T-cell (primary cell): ENCODE measurements at regions not wholly inside any gene's neighbourhood (a gene's known extent, or its start where the extent isn't known, plus 50 kb on each side); places are given as distances from the start of the nearest gene placed in this dataset.

Experiments used
- ATAC-seq, 4 experiments: fragments of 200-7000 bp in 3 of 4; fragments of 150-1000 bp in 1 of 4; cut with Tn5 transposase; replicated peaks in 1 of 4; 1 replicate in 3 of 4; 2 replicates in 1 of 4; pipeline ENCODE4 v1.10.0; 2021; ENCODE audit warnings: moderate library complexity in 3 of 4, mild to moderate bottlenecking in 2 of 4, moderate number of reproducible peaks in 1 of 4
- CTCF ChIA-PET, 2 donors: fragments of 300-600 bp; sonication (Branson Sonifier 250); formaldehyde crosslinking; loops; one replicate each; lab custom pipeline; 2022; ENCODE audit warnings: antibody characterized with exemption in 2 of 2; lab: Charles Lee
- POLR2A ChIA-PET, 2 donors: fragments of 300-600 bp; sonication (Branson Sonifier 250); formaldehyde crosslinking; loops; one replicate each; lab custom pipeline; 2022; ENCODE audit warnings: antibody characterized with exemption in 2 of 2; lab: Charles Lee
- DNase-seq, 35 experiments: peaks; one replicate each; pipeline versions ENCODE4 v3.0.0 to v3.0.0-alpha.2; 2013 to 2023
- H3K27ac ChIP-seq: one replicate; pipeline ENCODE4 v1.5.1; 2013; ENCODE audit warnings: low read length
- H3K27me3 ChIP-seq, 2 experiments: replicated peaks in 1 of 2; 1 replicate in 1 of 2; 2 replicates in 1 of 2; pipeline versions ENCODE4 v1.6.1 to v1.7.0; 2013; ENCODE audit warnings: low read length in 1 of 2, mixed read lengths in 1 of 2; ENCODE audit not compliant: control insufficient read depth in 2 of 2, insufficient read depth in 2 of 2; ENCODE audit errors: extremely low read depth in 1 of 2
- H3K36me3 ChIP-seq, 2 donors: 1 replicate in 1 of 2; 2 replicates in 1 of 2; pipeline versions ENCODE4 v1.6.1 to v1.7.0; 2013; ENCODE audit warnings: low read length in 1 of 2; ENCODE audit not compliant: control insufficient read depth in 2 of 2, insufficient read depth in 1 of 2; ENCODE audit errors: extremely low read depth in 1 of 2
- H3K4me1 ChIP-seq, 2 experiments: 1 replicate in 1 of 2; 2 replicates in 1 of 2; pipeline versions ENCODE4 v1.6.1 to v1.7.0; 2013; ENCODE audit warnings: low read length in 2 of 2, mixed read lengths in 1 of 2; ENCODE audit not compliant: insufficient read depth in 2 of 2, control insufficient read depth in 1 of 2; ENCODE audit errors: extremely low read depth in 1 of 2
- H3K4me3 ChIP-seq, 2 donors: 1 replicate in 1 of 2; 2 replicates in 1 of 2; pipeline versions ENCODE4 v1.5.1 to v1.7.0; 2013; ENCODE audit warnings: mild to moderate bottlenecking in 2 of 2, low read length in 1 of 2, moderate library complexity in 1 of 2; ENCODE audit not compliant: control insufficient read depth in 1 of 2; ENCODE audit errors: extremely low read depth in 1 of 2
- H3K9me3 ChIP-seq: 2 replicates; pipeline ENCODE4 v1.7.0; 2013
- H3K27ac Mint-ChIP-seq, 2 donors: one replicate each; pipeline ENCODE4 v1.8.0; 2020 to 2021; ENCODE audit warnings: mild to moderate bottlenecking in 2 of 2, mixed read lengths in 2 of 2
- H3K27me3 Mint-ChIP-seq, 2 donors: one replicate each; pipeline ENCODE4 v1.8.0; 2021 to 2022; ENCODE audit warnings: mixed read lengths in 2 of 2
- H3K36me3 Mint-ChIP-seq: one replicate; pipeline ENCODE4 v1.8.0; 2021; ENCODE audit warnings: mixed read lengths
- H3K4me1 Mint-ChIP-seq, 3 donors: one replicate each; pipeline ENCODE4 v1.8.0; 2020 to 2022; ENCODE audit warnings: mixed read lengths in 3 of 3, mild to moderate bottlenecking in 1 of 3
- H3K4me3 Mint-ChIP-seq, 3 donors: one replicate each; pipeline ENCODE4 v1.8.0; 2020 to 2022; ENCODE audit warnings: mild to moderate bottlenecking in 3 of 3, mixed read lengths in 3 of 3, moderate library complexity in 3 of 3
- H3K9me3 Mint-ChIP-seq, 3 donors: one replicate each; pipeline ENCODE4 v1.8.0; 2020 to 2022; ENCODE audit warnings: mixed read lengths in 3 of 3
- WGBS: methylation state at CpG from one replicate; pipeline ENCODE4 v1.1.5; 2013; ENCODE audit warnings: missing lambda C conversion rate; ENCODE audit not compliant: insufficient coverage; 5-methylcytosine and 5-hydroxymethylcytosine counted together

GRCh38 chr3:14598143-14598569 is 53.4 kb upstream of the CCDC174 start:
- Histone ChIP-seq H3K4me3 (no peak overlapping the region), H3K4me1 (no peaks in the 10 kb centered on the region), H3K27ac (no peak overlapping the region), H3K27me3 (peaks cover 6 to 69% of the 10 kb centered on the region in 2 experiments), H3K9me3 (no peaks in the 10 kb centered on the region), H3K36me3 (no peaks in the 10 kb centered on the region)
- WGBS: 14% methylated on average over 8 of the region's 9 CpGs
- ATAC-seq (peak; percentile 27 to 73 (median 42)), DNase-seq (peak in 30 of 35 experiments; percentile 1 to 59 (median 32))
- H3K9me3 Mint-ChIP-seq: peaks cover 5 to 16% (median 12%) of the 10 kb centered on the region in 3 donors
- CTCF ChIA-PET: no interaction called here
- H3K36me3 Mint-ChIP-seq: no peaks in the 10 kb centered on the region
- POLR2A ChIA-PET: no interaction called here
- no peak overlapping the region for H3K4me3 Mint-ChIP-seq
- peaks cover 0 to 10% (median 9%) of the 10 kb centered on the region in 3 donors for H3K4me1 Mint-ChIP-seq
- peaks cover 53 to 66% of the 10 kb centered on the region in 2 donors for H3K27me3 Mint-ChIP-seq
- H3K27ac Mint-ChIP-seq: no peak overlapping the region

- H3K27me3 Mint-ChIP-seq: peaks cover 59 to 70% of the 10 kb centered on the region in 2 donors
- ATAC-seq (no peak), DNase-seq (no peak)
- no peaks in the 10 kb centered on the region for H3K9me3 ChIP-seq
- H3K9me3 Mint-ChIP-seq: peaks cover 5 to 19% (median 15%) of the 10 kb centered on the region in 3 donors
- no peak overlapping the region for H3K27ac Mint-ChIP-seq
- H3K36me3 Mint-ChIP-seq: no peaks in the 10 kb centered on the region
- no peak overlapping the region for H3K4me3 Mint-ChIP-seq
- H3K4me3 ChIP-seq: no peak overlapping the region
- H3K4me1 Mint-ChIP-seq: peaks cover 0 to 12% (median 10%) of the 10 kb centered on the region in 3 donors
- no peak overlapping the region for H3K27ac ChIP-seq
- no peaks in the 10 kb centered on the region for H3K36me3 ChIP-seq
- H3K27me3 ChIP-seq: peaks cover 13 to 69% of the 10 kb centered on the region in 2 experiments
- ChIA-PET POLR2A (no interaction called here), CTCF (no interaction called here)
- no peaks in the 10 kb centered on the region for H3K4me1 ChIP-seq
Observed at GRCh38 chr3:14599488-14599887, 52.1 kb upstream of the CCDC174 start.

GRCh38 chr3:14600075-14600474 is 51.5 kb upstream of the CCDC174 start:
- ChIA-PET CTCF (no interaction called here), POLR2A (no interaction called here)
- Histone ChIP-seq H3K9me3 (no peaks in the 10 kb centered on the region), H3K27ac (no peak overlapping the region), H3K4me1 (no peaks in the 10 kb centered on the region), H3K36me3 (no peaks in the 10 kb centered on the region), H3K27me3 (peaks cover 15 to 69% of the 10 kb centered on the region in 2 experiments), H3K4me3 (no peak overlapping the region)
- no peak overlapping the region for H3K27ac Mint-ChIP-seq
- H3K4me1 Mint-ChIP-seq: peaks cover 0 to 12% (median 10%) of the 10 kb centered on the region in 3 donors
- H3K36me3 Mint-ChIP-seq: no peaks in the 10 kb centered on the region
- no CpG with 5 or more reads among the region's 4 CpGs for WGBS
- DNase-seq (no peak), ATAC-seq (no peak)
- H3K27me3 Mint-ChIP-seq: peaks cover 65 to 75% of the 10 kb centered on the region in 2 donors
- H3K4me3 Mint-ChIP-seq: no peak overlapping the region
- peaks cover 5 to 19% (median 15%) of the 10 kb centered on the region in 3 donors for H3K9me3 Mint-ChIP-seq

- WGBS: 58% methylated on average over 9 of the region's 10 CpGs
- Mint-ChIP-seq H3K4me3 (no peak overlapping the region), H3K27me3 (peaks cover 65 to 72% of the 10 kb centered on the region in 2 donors), H3K4me1 (peaks cover 0 to 12% (median 10%) of the 10 kb centered on the region in 3 donors), H3K9me3 (peaks cover 5 to 19% (median 15%) of the 10 kb centered on the region in 3 donors), H3K36me3 (no peaks in the 10 kb centered on the region), H3K27ac (no peak overlapping the region)
- ChIA-PET CTCF (no interaction called here), POLR2A (no interaction called here)
- H3K36me3 ChIP-seq: no peaks in the 10 kb centered on the region
- no peak for ATAC-seq
- DNase-seq: no peak
- no peaks in the 10 kb centered on the region for H3K9me3 ChIP-seq
- H3K4me1 ChIP-seq: no peaks in the 10 kb centered on the region
- H3K27ac ChIP-seq: no peak overlapping the region
- H3K4me3 ChIP-seq: peak overlapping the region in 1 of 2 donors; percentile 8
- H3K27me3 ChIP-seq: peaks cover 15 to 67% of the 10 kb centered on the region in 2 experiments
Observed at GRCh38 chr3:14600856-14601610, 50.5 kb upstream of the CCDC174 start.

GRCh38 chr3:14601692-14602005 is 49.9 kb upstream of the CCDC174 start:
- no peaks in the 10 kb centered on the region for H3K36me3 ChIP-seq
- H3K27ac Mint-ChIP-seq: no peak overlapping the region
- no peak overlapping the region for H3K4me3 ChIP-seq
- no peak for ATAC-seq
- no peaks in the 10 kb centered on the region for H3K36me3 Mint-ChIP-seq
- ChIA-PET CTCF (no interaction called here), POLR2A (no interaction called here)
- no peak for DNase-seq
- peaks cover 15 to 66% of the 10 kb centered on the region in 2 experiments for H3K27me3 ChIP-seq
- H3K4me3 Mint-ChIP-seq: no peak overlapping the region
- H3K9me3 ChIP-seq: no peaks in the 10 kb centered on the region
- H3K4me1 Mint-ChIP-seq: peaks cover 0 to 12% (median 10%) of the 10 kb centered on the region in 3 donors
- no peak overlapping the region for H3K27ac ChIP-seq
- WGBS: 40% methylated on average over 2 of the region's 4 CpGs
- H3K9me3 Mint-ChIP-seq: peaks cover 5 to 19% (median 15%) of the 10 kb centered on the region in 3 donors
- no peaks in the 10 kb centered on the region for H3K4me1 ChIP-seq
- H3K27me3 Mint-ChIP-seq: peaks cover 65 to 73% of the 10 kb centered on the region in 2 donors
